ENCODE measurements at regions not wholly inside any gene's neighbourhood (a gene's known extent, or its start where the extent isn't known, plus 50 kb on each side); places are given as distances from the start of the nearest gene placed in this dataset.

GRCh38 chr6:4017834-4018170 is 61.1 kb downstream of the FAM217A start (continued):
- TF ChIP-seq ZNF274 (IDR thresholded peaks at IDR 0.05; ENCODE audit: borderline replicate concordance, low read depth, low read length) (no peak), ATF1 (CRISPR knock-in tag; IDR thresholded peaks at IDR 0.05) (no peak), ATF1 (tag; IDR thresholded peaks at IDR 0.05) (no peak), NFIX (CRISPR knock-in tag; IDR thresholded peaks at IDR 0.05; ENCODE audit: low read depth) (no peak), CSDE1 (IDR thresholded peaks at IDR 0.05) (no peak), ZNF134 (CRISPR knock-in tag; conservative IDR thresholded peaks at IDR 0.05) (no peak), PTBP1 (IDR thresholded peaks at IDR 0.05; ENCODE audit: low read depth, low read length) (no peak), RBM17 (IDR thresholded peaks at IDR 0.05; ENCODE audit: borderline replicate concordance, low read depth, low read length) (no peak), BHLHE40 (IDR thresholded peaks at IDR 0.05; ENCODE audit: low read length) (no peak), HMBOX1 (IDR thresholded peaks at IDR 0.05) (0 out of 2 replicates have a peak, but pooled peaks have one; percentile 13), MECOM (CRISPR knock-in tag; IDR thresholded peaks at IDR 0.05) (no peak), SMARCE1 (IDR thresholded peaks at IDR 0.05) (peak; percentile 47; the same call in 1 of the 2 replicates), RCOR1 (IDR thresholded peaks at IDR 0.05; ENCODE audit: borderline replicate concordance in 1 of 2, low read depth in 2 of 2, low read length in 2 of 2) (no peak), HMGN3 (IDR thresholded peaks at IDR 0.05; ENCODE audit: borderline replicate concordance, extremely low read depth, insufficient read length, low read depth, low read length) (no peak)
- TF ChIP-seq, protein P1, sequence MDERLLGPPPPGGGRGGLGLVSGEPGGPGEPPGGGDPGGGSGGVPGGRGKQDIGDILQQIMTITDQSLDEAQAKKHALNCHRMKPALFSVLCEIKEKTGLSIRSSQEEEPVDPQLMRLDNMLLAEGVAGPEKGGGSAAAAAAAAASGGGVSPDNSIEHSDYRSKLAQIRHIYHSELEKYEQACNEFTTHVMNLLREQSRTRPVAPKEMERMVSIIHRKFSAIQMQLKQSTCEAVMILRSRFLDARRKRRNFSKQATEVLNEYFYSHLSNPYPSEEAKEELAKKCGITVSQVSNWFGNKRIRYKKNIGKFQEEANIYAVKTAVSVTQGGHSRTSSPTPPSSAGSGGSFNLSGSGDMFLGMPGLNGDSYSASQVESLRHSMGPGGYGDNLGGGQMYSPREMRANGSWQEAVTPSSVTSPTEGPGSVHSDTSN (CRISPR knock-in tag; IDR thresholded peaks at IDR 0.05; ENCODE audit: low read depth) = no peak
- TF ChIP-seq, protein P1 (tag; conservative IDR thresholded peaks at IDR 0.05; ENCODE audit: low read depth) = 0 out of 2 replicates have a peak, but pooled peaks have one; percentile 14
- TF ChIP-seq, protein P2, sequence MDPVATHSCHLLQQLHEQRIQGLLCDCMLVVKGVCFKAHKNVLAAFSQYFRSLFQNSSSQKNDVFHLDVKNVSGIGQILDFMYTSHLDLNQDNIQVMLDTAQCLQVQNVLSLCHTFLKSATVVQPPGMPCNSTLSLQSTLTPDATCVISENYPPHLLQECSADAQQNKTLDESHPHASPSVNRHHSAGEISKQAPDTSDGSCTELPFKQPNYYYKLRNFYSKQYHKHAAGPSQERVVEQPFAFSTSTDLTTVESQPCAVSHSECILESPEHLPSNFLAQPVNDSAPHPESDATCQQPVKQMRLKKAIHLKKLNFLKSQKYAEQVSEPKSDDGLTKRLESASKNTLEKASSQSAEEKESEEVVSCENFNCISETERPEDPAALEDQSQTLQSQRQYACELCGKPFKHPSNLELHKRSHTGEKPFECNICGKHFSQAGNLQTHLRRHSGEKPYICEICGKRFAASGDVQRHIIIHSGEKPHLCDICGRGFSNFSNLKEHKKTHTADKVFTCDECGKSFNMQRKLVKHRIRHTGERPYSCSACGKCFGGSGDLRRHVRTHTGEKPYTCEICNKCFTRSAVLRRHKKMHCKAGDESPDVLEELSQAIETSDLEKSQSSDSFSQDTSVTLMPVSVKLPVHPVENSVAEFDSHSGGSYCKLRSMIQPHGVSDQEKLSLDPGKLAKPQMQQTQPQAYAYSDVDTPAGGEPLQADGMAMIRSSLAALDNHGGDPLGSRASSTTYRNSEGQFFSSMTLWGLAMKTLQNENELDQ (CRISPR knock-in tag; IDR thresholded peaks at IDR 0.05; ENCODE audit: borderline replicate concordance) = no peak
- TF ChIP-seq, protein P3, sequence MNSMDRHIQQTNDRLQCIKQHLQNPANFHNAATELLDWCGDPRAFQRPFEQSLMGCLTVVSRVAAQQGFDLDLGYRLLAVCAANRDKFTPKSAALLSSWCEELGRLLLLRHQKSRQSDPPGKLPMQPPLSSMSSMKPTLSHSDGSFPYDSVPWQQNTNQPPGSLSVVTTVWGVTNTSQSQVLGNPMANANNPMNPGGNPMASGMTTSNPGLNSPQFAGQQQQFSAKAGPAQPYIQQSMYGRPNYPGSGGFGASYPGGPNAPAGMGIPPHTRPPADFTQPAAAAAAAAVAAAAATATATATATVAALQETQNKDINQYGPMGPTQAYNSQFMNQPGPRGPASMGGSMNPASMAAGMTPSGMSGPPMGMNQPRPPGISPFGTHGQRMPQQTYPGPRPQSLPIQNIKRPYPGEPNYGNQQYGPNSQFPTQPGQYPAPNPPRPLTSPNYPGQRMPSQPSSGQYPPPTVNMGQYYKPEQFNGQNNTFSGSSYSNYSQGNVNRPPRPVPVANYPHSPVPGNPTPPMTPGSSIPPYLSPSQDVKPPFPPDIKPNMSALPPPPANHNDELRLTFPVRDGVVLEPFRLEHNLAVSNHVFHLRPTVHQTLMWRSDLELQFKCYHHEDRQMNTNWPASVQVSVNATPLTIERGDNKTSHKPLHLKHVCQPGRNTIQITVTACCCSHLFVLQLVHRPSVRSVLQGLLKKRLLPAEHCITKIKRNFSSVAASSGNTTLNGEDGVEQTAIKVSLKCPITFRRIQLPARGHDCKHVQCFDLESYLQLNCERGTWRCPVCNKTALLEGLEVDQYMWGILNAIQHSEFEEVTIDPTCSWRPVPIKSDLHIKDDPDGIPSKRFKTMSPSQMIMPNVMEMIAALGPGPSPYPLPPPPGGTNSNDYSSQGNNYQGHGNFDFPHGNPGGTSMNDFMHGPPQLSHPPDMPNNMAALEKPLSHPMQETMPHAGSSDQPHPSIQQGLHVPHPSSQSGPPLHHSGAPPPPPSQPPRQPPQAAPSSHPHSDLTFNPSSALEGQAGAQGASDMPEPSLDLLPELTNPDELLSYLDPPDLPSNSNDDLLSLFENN (IDR thresholded peaks at IDR 0.05; ENCODE audit: low read depth in 2 of 2, low read length in 2 of 2) = no peak
